Chondrocyte (in vitro differentiated cells): ENCODE measurements at regions not wholly inside any gene's neighbourhood (a gene's known extent, or its start where the extent isn't known, plus 50 kb on each side); places are given as distances from the start of the nearest gene placed in this dataset.
"Not testable (repeated sequence)": the region's sequence is repeated elsewhere in the genome, so short reads cannot be mapped to it uniquely, and the experiment has no call there.

ENCODE experiments used
- DNase-seq: peaks from one replicate; pipeline ENCODE4 v3.0.0; 2021; ENCODE audit warnings: mixed read lengths, low spot score
- H3K27ac Mint-ChIP-seq: one replicate; pipeline ENCODE4 v1.8.0; 2021; ENCODE audit warnings: mild to moderate bottlenecking, moderate library complexity, mixed read lengths; ENCODE audit not compliant: unreplicated experiment
- H3K27me3 Mint-ChIP-seq: 2 replicates; pipeline ENCODE4 v1.8.0; 2021; ENCODE audit warnings: low read depth, mixed read lengths
- H3K36me3 Mint-ChIP-seq: 2 replicates; pipeline ENCODE4 v1.8.0; 2021; ENCODE audit warnings: low read depth, mixed read lengths
- H3K4me1 Mint-ChIP-seq: 2 replicates; pipeline ENCODE4 v1.8.0; 2021; ENCODE audit warnings: low read depth, mild to moderate bottlenecking, mixed read lengths
- H3K4me3 Mint-ChIP-seq: one replicate; pipeline ENCODE4 v1.8.0; 2021; ENCODE audit warnings: mild to moderate bottlenecking, moderate library complexity, mixed read lengths; ENCODE audit not compliant: unreplicated experiment
- H3K9me3 Mint-ChIP-seq: 2 replicates; pipeline ENCODE4 v1.8.0; 2021; ENCODE audit warnings: low read depth, mixed read lengths
- CTCF ChIP-seq: fragments of 200-600 bp; sonication (generic); IDR thresholded peaks from 2 replicates; pipeline ENCODE4 v1.5.0; 2021; ENCODE audit warnings: antibody characterized with exemption, mild to moderate bottlenecking, moderate library complexity

GRCh38 chr2:8558096-8558495 lies 123.8 kb upstream of the ID2 start:
- H3K4me1 Mint-ChIP-seq = no peaks in the 10 kb centered on the region
- H3K36me3 Mint-ChIP-seq = peaks cover 7% of the 10 kb centered on the region
- no peaks in the 10 kb centered on the region for H3K27me3 Mint-ChIP-seq
- H3K9me3 Mint-ChIP-seq = peaks cover 39% of the 10 kb centered on the region
- no peak overlapping the region for H3K27ac Mint-ChIP-seq
- no peak overlapping the region for H3K4me3 Mint-ChIP-seq
- peak; percentile 40 for DNase-seq
- TF ChIP-seq CTCF = no peak

- TF ChIP-seq CTCF = no peak
Observed at GRCh38 chr2:8558956-8559355, 122.9 kb upstream of the ID2 start.

GRCh38 chr2:8559805-8560204 lies 122.1 kb upstream of the ID2 start:
- no peak for TF ChIP-seq CTCF
- peaks cover 39% of the 10 kb centered on the region for H3K9me3 Mint-ChIP-seq
- no peaks in the 10 kb centered on the region for H3K27me3 Mint-ChIP-seq
- H3K27ac Mint-ChIP-seq = no peak overlapping the region
- DNase-seq = no peak
- H3K4me1 Mint-ChIP-seq = no peaks in the 10 kb centered on the region
- H3K4me3 Mint-ChIP-seq = no peak overlapping the region
- peaks cover 7% of the 10 kb centered on the region for H3K36me3 Mint-ChIP-seq

More at GRCh38 chr2:8558956-8559355, 122.9 kb upstream of the ID2 start:
- DNase-seq = no peak
- Mint-ChIP-seq H3K9me3 (peaks cover 39% of the 10 kb centered on the region), H3K4me3 (no peak overlapping the region), H3K27me3 (no peaks in the 10 kb centered on the region), H3K27ac (no peak overlapping the region), H3K36me3 (peaks cover 7% of the 10 kb centered on the region), H3K4me1 (no peaks in the 10 kb centered on the region)

GRCh38 chr2:8561692-8562091 lies 120.2 kb upstream of the ID2 start:
- H3K9me3 Mint-ChIP-seq = peaks cover 35% of the 10 kb centered on the region
- H3K36me3 Mint-ChIP-seq, H3K4me3 Mint-ChIP-seq, H3K4me1 Mint-ChIP-seq, H3K27me3 Mint-ChIP-seq, H3K27ac Mint-ChIP-seq, DNase-seq: not testable (repeated sequence)

GRCh38 chr2:8563814-8564474 lies 117.9 kb upstream of the ID2 start:
- peak; percentile 54 for DNase-seq
- Mint-ChIP-seq H3K9me3 (peaks cover 24% of the 10 kb centered on the region), H3K36me3 (peaks cover 5% of the 10 kb centered on the region), H3K27ac (no peak overlapping the region), H3K4me3 (no peak overlapping the region), H3K27me3 (peaks cover 4% of the 10 kb centered on the region), H3K4me1 (no peaks in the 10 kb centered on the region)
- TF ChIP-seq CTCF = no peak

- Mint-ChIP-seq H3K27me3 (peaks cover 4% of the 10 kb centered on the region), H3K9me3 (peaks cover 19% of the 10 kb centered on the region), H3K4me3 (no peak overlapping the region), H3K27ac (no peak overlapping the region), H3K36me3 (peaks cover 5% of the 10 kb centered on the region), H3K4me1 (no peaks in the 10 kb centered on the region)
- TF ChIP-seq CTCF = no peak
- no peak for DNase-seq
Observed at GRCh38 chr2:8564475-8564874, 117.4 kb upstream of the ID2 start.
